Cardiac muscle cell (in vitro differentiated cells and primary cell): ENCODE measurements at regions not wholly inside any gene's neighbourhood (a gene's known extent, or its start where the extent isn't known, plus 50 kb on each side); places are given as distances from the start of the nearest gene placed in this dataset.

ENCODE experiments used
- DNase-seq, 2 donors: peaks; one replicate each; pipeline versions ENCODE4 v3.0.0 to v3.0.0-alpha.2; 2010 to 2017; ENCODE audit warnings: low read depth in 1 of 2, low spot score in 1 of 2
- H3K27ac ChIP-seq: fragments of 200-600 bp; sonication (generic); 2 replicates; pipeline ENCODE4 v1.5.1; 2016
- H3K27me3 ChIP-seq: fragments of 200-600 bp; sonication (generic); 2 replicates; pipeline ENCODE4 v1.6.0; 2016; ENCODE audit warnings: control low read depth
- H3K36me3 ChIP-seq: fragments of 200-600 bp; sonication (generic); 2 replicates; pipeline ENCODE4 v1.5.1; 2016; ENCODE audit warnings: control low read depth
- H3K4me1 ChIP-seq: fragments of 200-600 bp; sonication (generic); 2 replicates; pipeline ENCODE4 v1.8.1; 2017; ENCODE audit warnings: low read depth, mild to moderate bottlenecking, mixed run types
- H3K4me3 ChIP-seq: fragments of 200-600 bp; sonication (generic); 2 replicates; pipeline ENCODE4 v1.5.1; 2016; ENCODE audit warnings: mild to moderate bottlenecking
- H3K9me3 ChIP-seq: fragments of 200-600 bp; sonication (generic); 2 replicates; pipeline ENCODE4 v1.5.1; 2017; ENCODE audit warnings: low read depth, mild to moderate bottlenecking, control low read depth
- CTCF ChIP-seq: IDR thresholded peaks from 2 replicates; pipeline ENCODE4 v1.5.1; 2012; ENCODE audit warnings: low read depth, mild to moderate bottlenecking, low read length

GRCh38 chr1:228862542-228863505, 127.5 kb downstream of the RHOU start:
- no peaks in the 10 kb centered on the region for H3K4me1 ChIP-seq
- H3K9me3 ChIP-seq = no peaks in the 10 kb centered on the region
- no peak overlapping the region for H3K27ac ChIP-seq
- DNase-seq = peak in 1 of 2 donors; percentile 49
- H3K4me3 ChIP-seq = no peak overlapping the region
- H3K27me3 ChIP-seq = peaks cover 49% of the 10 kb centered on the region
- no peak for TF ChIP-seq CTCF
- no peaks in the 10 kb centered on the region for H3K36me3 ChIP-seq

GRCh38 chr1:228863776-228864175, 128.5 kb downstream of the RHOU start:
- Histone ChIP-seq H3K9me3 (no peaks in the 10 kb centered on the region), H3K36me3 (no peaks in the 10 kb centered on the region), H3K4me3 (no peak overlapping the region), H3K4me1 (peaks cover 4% of the 10 kb centered on the region), H3K27ac (no peak overlapping the region), H3K27me3 (peaks cover 43% of the 10 kb centered on the region)
- no peak for DNase-seq
- TF ChIP-seq CTCF = no peak

GRCh38 chr1:228865627-228866330, 130.5 kb downstream of the RHOU start:
- Histone ChIP-seq H3K36me3 (no peaks in the 10 kb centered on the region), H3K27me3 (peaks cover 45% of the 10 kb centered on the region), H3K4me3 (no peak overlapping the region), H3K27ac (no peak overlapping the region), H3K4me1 (peaks cover 4% of the 10 kb centered on the region), H3K9me3 (no peaks in the 10 kb centered on the region)
- TF ChIP-seq CTCF = no peak
- no peak for DNase-seq

- TF ChIP-seq CTCF = no peak
- DNase-seq = peak; percentile 18 to 47
- H3K27ac ChIP-seq = peak overlapping the region; percentile 16
- no peaks in the 10 kb centered on the region for H3K9me3 ChIP-seq
- H3K27me3 ChIP-seq = peaks cover 38% of the 10 kb centered on the region
- H3K36me3 ChIP-seq = no peaks in the 10 kb centered on the region
- no peak overlapping the region for H3K4me3 ChIP-seq
- peaks cover 4% of the 10 kb centered on the region for H3K4me1 ChIP-seq
Measured at GRCh38 chr1:228866468-228866867, 131.2 kb downstream of the RHOU start.

- DNase-seq = peak; percentile 40 to 60
- no peak overlapping the region for H3K27ac ChIP-seq
Measured at GRCh38 chr1:228867108-228867950, 132.1 kb downstream of the RHOU start.

More at GRCh38 chr1:228867108-228867950, 132.1 kb downstream of the RHOU start:
- no peak for TF ChIP-seq CTCF
- Histone ChIP-seq H3K36me3 (no peaks in the 10 kb centered on the region), H3K9me3 (no peaks in the 10 kb centered on the region), H3K4me3 (no peak overlapping the region), H3K27me3 (peaks cover 34% of the 10 kb centered on the region), H3K4me1 (peaks cover 4% of the 10 kb centered on the region)
